Astrocyte of the spinal cord (primary cell): ENCODE measurements at regions not wholly inside any gene's neighbourhood (a gene's known extent, or its start where the extent isn't known, plus 50 kb on each side); places are given as distances from the start of the nearest gene placed in this dataset.

Source experiments
- DNase-seq: peaks from one replicate; pipeline ENCODE4 v3.0.0; 2011; ENCODE audit warnings: low read depth, low spot score
- H3K4me3 ChIP-seq: 2 replicates; pipeline ENCODE4 v1.5.1; 2011; ENCODE audit warnings: low read depth, mild to moderate bottlenecking, low read length, moderate library complexity
- CTCF ChIP-seq: IDR thresholded peaks from 2 replicates; pipeline ENCODE4 v1.5.1; 2012; ENCODE audit warnings: low read depth, mild to moderate bottlenecking, low read length, inconsistent platforms
- in situ Hi-C: cut with HindIII; loops from 2 replicates; pipeline ENCODE4 v1.10.0; 2017; ENCODE audit warnings: low sequenced_read_pairs

- TF ChIP-seq CTCF: no peak
- DNase-seq: no peak
- in situ Hi-C loops: no loop called here
- H3K4me3 ChIP-seq: no peak overlapping the region
Observed at GRCh38 chr14:58844544-58844943, 206.8 kb downstream of the DACT1 start.

GRCh38 chr14:58846682-58847465, 209.1 kb downstream of the DACT1 start:
- no peak for DNase-seq
- in situ Hi-C loops: no loop called here
- H3K4me3 ChIP-seq: no peak overlapping the region
- no peak for TF ChIP-seq CTCF

GRCh38 chr14:58848365-58848764, 210.6 kb downstream of the DACT1 start:
- H3K4me3 ChIP-seq: no peak overlapping the region
- in situ Hi-C loops: no loop called here
- no peak for TF ChIP-seq CTCF
- no peak for DNase-seq

- H3K4me3 ChIP-seq: no peak overlapping the region
- in situ Hi-C loops: no loop called here
- no peak for DNase-seq
- TF ChIP-seq CTCF: no peak
Observed at GRCh38 chr14:58849601-58850000, 211.8 kb downstream of the DACT1 start.

DNA sequence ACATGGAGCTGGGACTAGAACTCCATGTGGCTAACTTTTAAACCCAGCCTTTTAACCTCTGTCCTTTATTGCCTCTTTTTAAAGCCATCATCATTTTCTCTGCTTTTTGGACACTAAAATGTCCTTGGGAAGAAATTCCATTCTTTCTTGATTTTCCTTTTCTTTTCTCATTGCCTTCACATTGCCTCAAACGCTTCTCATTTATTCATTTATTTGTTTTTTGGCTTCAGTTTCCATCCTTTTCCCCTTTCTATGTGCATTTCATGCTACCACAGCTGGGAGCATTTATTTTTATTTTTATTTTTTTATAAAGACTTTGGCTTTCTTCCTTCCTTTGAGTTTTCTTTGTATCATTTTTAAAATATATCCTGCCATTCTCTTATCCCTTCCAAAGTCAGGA, 212.2 kb downstream of the DACT1 start:
- in situ Hi-C loops: no loop called here
- no peak for DNase-seq
- TF ChIP-seq CTCF: no peak
- H3K4me3 ChIP-seq: no peak overlapping the region

- peak; percentile 53 for DNase-seq
- no peak for TF ChIP-seq CTCF
- in situ Hi-C loops: no loop called here
- no peak overlapping the region for H3K4me3 ChIP-seq
Observed at GRCh38 chr14:58861586-58861985, 223.8 kb downstream of the DACT1 start.
